IMR-90 (cell line): ENCODE measurements at regions not wholly inside any gene's neighbourhood (a gene's known extent, or its start where the extent isn't known, plus 50 kb on each side); places are given as distances from the start of the nearest gene placed in this dataset.

Experiments
- ATAC-seq: fragments of 200-7000 bp; cut with Tn5 transposase; 2 replicates; pipeline ENCODE4 v1.9.1; 2020; ENCODE audit warnings: low read depth, mild to moderate bottlenecking, moderate library complexity
- BruUV-seq: library from RNA; stranded (reverse); fragments of 400-500 nt; replicated peaks from 2 replicates; lab custom pipeline; 2021; lab: Mats Ljungman, UMichigan
- CTCF ChIA-PET: fragments of 300-600 bp; formaldehyde crosslinking; extraction: SDS; loops from one replicate; lab custom pipeline; 2021; ENCODE audit warnings: antibody characterized with exemption; lab: Yijun Ruan, JAX
- POLR2A ChIA-PET: fragments of 300-600 bp; sonication (Branson Sonifier 250); formaldehyde crosslinking; loops from one replicate; lab custom pipeline; 2022; ENCODE audit warnings: antibody characterized with exemption; ENCODE audit not compliant: unreplicated experiment; lab: Charles Lee
- DNase-seq: peaks from one replicate; pipeline ENCODE4 v3.0.0; 2013
- H2AFZ ChIP-seq: replicated peaks from 2 replicates; pipeline ENCODE3; 2013; ENCODE audit warnings: low read length, mild to moderate bottlenecking; ENCODE audit not compliant: poor library complexity
- H2AK5ac ChIP-seq: 2 replicates; pipeline ENCODE4 v1.6.1; 2013; ENCODE audit warnings: low read depth, low read length, inconsistent platforms
- H2AK9ac ChIP-seq: replicated peaks from 2 replicates; pipeline ENCODE3; 2013; ENCODE audit warnings: mild to moderate bottlenecking, low read depth, low read length, moderate library complexity; ENCODE audit not compliant: poor library complexity
- H2BK120ac ChIP-seq: 2 replicates; pipeline ENCODE4 v1.6.1; 2013; ENCODE audit warnings: low read depth, low read length, inconsistent platforms
- H2BK15ac ChIP-seq: 3 replicates; pipeline ENCODE4 v1.6.1; 2013; ENCODE audit warnings: low read depth, low read length, inconsistent platforms
- H2BK20ac ChIP-seq: 2 replicates; pipeline ENCODE4 v1.6.1; 2013; ENCODE audit warnings: low read depth, mild to moderate bottlenecking, inconsistent platforms, low read length, moderate library complexity
- H2BK5ac ChIP-seq: 2 replicates; pipeline ENCODE4 v1.6.1; 2013; ENCODE audit warnings: mild to moderate bottlenecking, low read depth, low read length, inconsistent platforms; ENCODE audit not compliant: poor library complexity, severe bottlenecking
- H3K14ac ChIP-seq: replicated peaks from 2 replicates; pipeline ENCODE4 v1.6.1; 2013; ENCODE audit warnings: low read depth, low read length, inconsistent platforms
- H3K18ac ChIP-seq: 2 replicates; pipeline ENCODE4 v1.6.1; 2013; ENCODE audit warnings: low read depth, low read length, control low read depth
- H3K23ac ChIP-seq: 2 replicates; pipeline ENCODE4 v1.6.1; 2013; ENCODE audit warnings: low read depth, low read length, inconsistent platforms
- H3K27ac ChIP-seq: 2 replicates; pipeline ENCODE4 v1.5.1; 2013; ENCODE audit warnings: mild to moderate bottlenecking, control low read depth, low read length; ENCODE audit not compliant: insufficient read depth
- H3K27me3 ChIP-seq: 2 replicates; pipeline ENCODE4 v1.6.1; 2013; ENCODE audit warnings: low read length; ENCODE audit not compliant: control insufficient read depth, insufficient read depth
- H3K36me3 ChIP-seq: 2 replicates; pipeline ENCODE4 v1.6.1; 2013; ENCODE audit warnings: low read length, mixed read lengths; ENCODE audit not compliant: control insufficient read depth, insufficient read depth
- H3K4ac ChIP-seq: 2 replicates; pipeline ENCODE4 v1.6.1; 2013; ENCODE audit warnings: low read depth, low read length, inconsistent platforms
- H3K4me1 ChIP-seq: 2 replicates; pipeline ENCODE4 v1.6.1; 2013; ENCODE audit warnings: low read length, mixed read lengths; ENCODE audit not compliant: control insufficient read depth, insufficient read depth
- H3K4me2 ChIP-seq: 2 replicates; pipeline ENCODE4 v1.6.1; 2013; ENCODE audit warnings: low read depth, mild to moderate bottlenecking, control low read depth, low read length, moderate library complexity
- H3K4me3 ChIP-seq: 2 replicates; pipeline ENCODE4 v1.5.1; 2013; ENCODE audit warnings: low read depth, mild to moderate bottlenecking, control low read depth, low read length, moderate library complexity; ENCODE audit not compliant: insufficient read depth
- H3K56ac ChIP-seq: 2 replicates; pipeline ENCODE4 v1.6.1; 2013; ENCODE audit warnings: low read length, inconsistent platforms; ENCODE audit not compliant: insufficient read depth; ENCODE audit errors: extremely low read depth
- H3K79me1 ChIP-seq, 2 experiments: 2 replicates each; pipeline ENCODE4 v1.6.1; 2013; ENCODE audit warnings: low read length in 2 of 2, inconsistent platforms in 1 of 2, low read depth in 1 of 2
- H3K9ac ChIP-seq: 2 replicates; pipeline ENCODE4 v1.6.1; 2013; ENCODE audit warnings: low read depth, low read length, control low read depth
- H3K9me1 ChIP-seq: 2 replicates; pipeline ENCODE4 v1.6.1; 2013; ENCODE audit warnings: low read length, inconsistent platforms; ENCODE audit not compliant: insufficient read depth
- H3K9me3 ChIP-seq: 2 replicates; pipeline ENCODE4 v1.6.1; 2013; ENCODE audit warnings: low read length; ENCODE audit not compliant: control insufficient read depth, insufficient read depth
- H4K20me1 ChIP-seq: 2 replicates; pipeline ENCODE4 v1.6.1; 2013; ENCODE audit warnings: low read length, inconsistent platforms; ENCODE audit not compliant: insufficient read depth
- H4K5ac ChIP-seq: 2 replicates; pipeline ENCODE4 v1.6.1; 2013; ENCODE audit warnings: mild to moderate bottlenecking, low read depth, low read length, control low read depth
- H4K8ac ChIP-seq, 2 experiments: 2 replicates each; pipeline ENCODE4 v1.6.1; 2013; ENCODE audit warnings: low read depth in 2 of 2, low read length in 2 of 2, control low read depth in 1 of 2, inconsistent platforms in 1 of 2
- H4K91ac ChIP-seq: 2 replicates; pipeline ENCODE4 v1.6.1; 2013; ENCODE audit warnings: low read depth, low read length, inconsistent platforms; ENCODE audit not compliant: insufficient read depth
- POLR2A ChIP-seq: IDR thresholded peaks from 2 replicates; pipeline ENCODE4 v1.6.1; 2012; ENCODE audit warnings: mild to moderate bottlenecking, low read depth, low read length
- WGBS, 2 experiments: methylation state at CpG; one replicate each; pipeline versions ENCODE4 v1.1.5 to v1.1.7; 2013; ENCODE audit warnings: missing lambda C conversion rate in 2 of 2; ENCODE audit not compliant: insufficient read length in 1 of 2; ENCODE audit errors: extremely low coverage in 2 of 2; 5-methylcytosine and 5-hydroxymethylcytosine counted together
- dilution Hi-C: fragments of 300-500 bp; cut with HindIII; formaldehyde crosslinking; loops from one replicate; pipeline ENCODE4 v1.14.3; 2018; ENCODE audit warnings: low sequenced_read_pairs; ENCODE audit not compliant: unreplicated experiment
- in situ Hi-C: fragments of 300-500 bp; cut with MboI; formaldehyde crosslinking; loops from 3 replicates; pipeline ENCODE4 v1.14.3; 2019; ENCODE audit warnings: low sequenced_read_pairs, inconsistent platforms, mixed read lengths
- intact Hi-C: fragments of 100-400 bp; cut with micrococcal nuclease; formaldehyde crosslinking; loops from 2 replicates; pipeline ENCODE4 v1.10.0; 2022

- TF ChIP-seq POLR2A: no peak
- H2AFZ ChIP-seq: no peak overlapping the region
- CTCF ChIA-PET: no interaction called here
- no peak overlapping the region for H3K4ac ChIP-seq
- no peak overlapping the region for H2BK120ac ChIP-seq
- no peak overlapping the region for H4K5ac ChIP-seq
- H3K27ac ChIP-seq: no peak overlapping the region
- H3K56ac ChIP-seq: no peak overlapping the region
- H3K4me3 ChIP-seq: no peak overlapping the region
- H2BK20ac ChIP-seq: no peak overlapping the region
- no peak overlapping the region for H3K14ac ChIP-seq
- H3K9ac ChIP-seq: no peak overlapping the region
- no peak for ATAC-seq
- H3K9me3 ChIP-seq: peaks cover 14% of the 10 kb centered on the region
- POLR2A ChIA-PET: no interaction called here
- in situ Hi-C loops (no loop called here), dilution Hi-C loops (no loop called here), intact Hi-C loops (no loop called here)
- H2AK9ac ChIP-seq: no peak overlapping the region
- no peak overlapping the region for H2BK5ac ChIP-seq
- H3K36me3 ChIP-seq: no peaks in the 10 kb centered on the region
- no peak overlapping the region for H2AK5ac ChIP-seq
- BruUV-seq: no TSS peak
- H3K18ac ChIP-seq: no peak overlapping the region
- WGBS, 2 experiments: 75% methylated on average over 3 of the region's 5 CpGs; no CpG with 5 or more reads in 1 of the 2 experiments
- no peak overlapping the region for H3K23ac ChIP-seq
- no peak overlapping the region for H4K91ac ChIP-seq
- no peaks in the 10 kb centered on the region for H4K20me1 ChIP-seq
- no peak overlapping the region for H4K8ac ChIP-seq
- H3K4me1 ChIP-seq: no peaks in the 10 kb centered on the region
- DNase-seq: no peak
- H3K79me1 ChIP-seq: no peaks in the 10 kb centered on the region
- H3K4me2 ChIP-seq: no peak overlapping the region
- no peaks in the 10 kb centered on the region for H3K27me3 ChIP-seq
- no peak overlapping the region for H2BK15ac ChIP-seq
- H3K9me1 ChIP-seq: no peaks in the 10 kb centered on the region
Observed at GRCh38 chr22:34608106-34608505, 457.9 kb upstream of the ISX start.
